Astrocyte of the cerebellum (primary cell): ENCODE measurements at regions not wholly inside any gene's neighbourhood (a gene's known extent, or its start where the extent isn't known, plus 50 kb on each side); places are given as distances from the start of the nearest gene placed in this dataset.

ENCODE experiments used
- DNase-seq: peaks from one replicate; pipeline ENCODE4 v3.0.0-alpha.2; 2011; ENCODE audit warnings: low read depth
- H3K4me3 ChIP-seq: 2 replicates; pipeline ENCODE4 v1.5.1; 2011; ENCODE audit warnings: mild to moderate bottlenecking, low read depth, low read length, moderate library complexity
- CTCF ChIP-seq: IDR thresholded peaks from 2 replicates; pipeline ENCODE4 v1.5.1; 2012; ENCODE audit warnings: low read length, low read depth, moderate library complexity, mild to moderate bottlenecking; ENCODE audit errors: missing control alignments
- in situ Hi-C: cut with HindIII; loops from 2 replicates; pipeline ENCODE4 v1.10.0; 2017; ENCODE audit warnings: low sequenced_read_pairs

- no peak for TF ChIP-seq CTCF
- in situ Hi-C loops: no loop called here
- DNase-seq: no peak
- H3K4me3 ChIP-seq: no peak overlapping the region
Observed at GRCh38 chr1:88016947-88017346, 667.1 kb upstream of the PKN2 start.

GRCh38 chr1:88021529-88021928, 662.5 kb upstream of the PKN2 start:
- TF ChIP-seq CTCF: no peak
- in situ Hi-C loops: no loop called here
- DNase-seq: no peak

GRCh38 chr1:88022516-88022915, 661.6 kb upstream of the PKN2 start:
- in situ Hi-C loops: no loop called here
- no peak overlapping the region for H3K4me3 ChIP-seq
- DNase-seq: no peak
- TF ChIP-seq CTCF: no peak

More at GRCh38 chr1:88021529-88021928, 662.5 kb upstream of the PKN2 start:
- H3K4me3 ChIP-seq: no peak overlapping the region

- in situ Hi-C loops: no loop called here
- no peak for DNase-seq
- no peak overlapping the region for H3K4me3 ChIP-seq
- peak; percentile 3 for TF ChIP-seq CTCF
Observed at GRCh38 chr1:88029142-88029541, 654.9 kb upstream of the PKN2 start.

GRCh38 chr1:88029899-88030298, 654.2 kb upstream of the PKN2 start:
- in situ Hi-C loops: no loop called here
- no peak for TF ChIP-seq CTCF
- DNase-seq: no peak

GRCh38 chr1:88035578-88035977, 648.5 kb upstream of the PKN2 start:
- in situ Hi-C loops: no loop called here

More at GRCh38 chr1:88029899-88030298, 654.2 kb upstream of the PKN2 start:
- H3K4me3 ChIP-seq: no peak overlapping the region

More at GRCh38 chr1:88035578-88035977, 648.5 kb upstream of the PKN2 start:
- DNase-seq: no peak
- TF ChIP-seq CTCF: no peak
- H3K4me3 ChIP-seq: no peak overlapping the region
